NT2/D1 (cell line): ENCODE measurements at regions not wholly inside any gene's neighbourhood (a gene's known extent, or its start where the extent isn't known, plus 50 kb on each side); places are given as distances from the start of the nearest gene placed in this dataset.

Experiments
- SUZ12 ChIP-seq: IDR thresholded peaks from 2 replicates; pipeline ENCODE4 v1.6.1; 2011; ENCODE audit not compliant: insufficient read length, insufficient read depth; ENCODE audit errors: extremely low read depth
- YY1 ChIP-seq: IDR thresholded peaks from 2 replicates; pipeline ENCODE4 v1.6.1; 2011; ENCODE audit not compliant: insufficient read length, insufficient read depth

DNA sequence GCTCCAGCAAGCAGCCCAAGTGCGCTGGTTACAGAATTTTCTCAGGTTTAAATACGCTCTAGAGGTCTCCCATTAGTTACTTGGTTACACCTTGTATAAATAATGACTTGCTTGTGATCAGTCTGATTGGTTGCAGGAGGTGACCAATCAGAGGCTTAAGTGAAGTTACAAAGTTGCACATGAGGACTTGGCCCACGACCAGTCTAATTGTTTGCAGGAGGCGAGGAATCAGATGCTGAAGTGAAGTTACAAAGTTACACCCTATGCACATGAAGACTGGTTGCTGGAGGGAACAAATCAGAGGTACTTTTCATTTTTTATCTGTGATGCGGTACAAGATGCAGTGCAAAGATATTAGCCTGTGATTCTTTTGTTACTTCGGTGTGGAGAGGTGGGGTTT lies 80.7 kb downstream of the UBE2NL start:
- TF ChIP-seq SUZ12 (no peak), YY1 (no peak)
